ENCODE measurements at regions not wholly inside any gene's neighbourhood (a gene's known extent, or its start where the extent isn't known, plus 50 kb on each side); places are given as distances from the start of the nearest gene placed in this dataset.

DNA sequence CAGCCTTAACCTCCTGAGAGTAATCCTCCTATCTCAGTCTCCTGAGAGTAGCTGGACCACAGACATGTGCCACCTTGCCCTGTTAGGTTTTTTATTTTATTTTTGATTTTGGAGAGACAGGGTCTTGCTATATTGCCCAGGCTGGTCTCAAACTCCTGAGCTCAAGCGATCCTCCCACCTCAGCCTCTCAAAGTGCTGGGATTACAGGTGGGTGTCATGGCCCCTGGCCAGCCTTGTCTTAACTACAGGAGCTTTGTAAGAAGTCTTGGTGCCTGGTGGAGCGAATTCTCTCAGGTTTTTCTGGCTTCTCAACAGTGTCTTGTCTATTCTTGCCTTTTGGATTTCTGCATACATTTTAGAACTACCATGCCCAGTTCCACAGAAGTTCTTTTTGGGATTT is 546.4 kb downstream of the TBC1D22A start:
- H3K4me3 ChIP-seq (replicated peaks in 1 of 3; ENCODE audit: insufficient read depth in 1 of 3, low read depth in 2 of 3, low read length in 3 of 3) = no peak overlapping the region
- no peaks in the 10 kb centered on the region for H3K4me1 ChIP-seq (ENCODE audit: insufficient read depth, low read length)
- no TSS peak for BruUV-seq (replicated peaks)
- H4K20me1 ChIP-seq (ENCODE audit: insufficient read depth, low read length) = no peaks in the 10 kb centered on the region
- no peak overlapping the region for H3K4me2 ChIP-seq (ENCODE audit: low read depth, low read length)
- no peak for DNase-seq (ENCODE audit: low spot score)
- H3K79me2 ChIP-seq (ENCODE audit: insufficient read depth, low read length) = no peaks in the 10 kb centered on the region
- H3K36me3 ChIP-seq (replicated peaks in 1 of 2; ENCODE audit: control insufficient read depth in 1 of 2, insufficient read depth in 2 of 2, low read length in 2 of 2) = no peaks in the 10 kb centered on the region
- no peak for FAIRE-seq
- POLR2A ChIA-PET = no interaction called here
- H2AFZ ChIP-seq (ENCODE audit: low read length) = no peak overlapping the region
- peaks cover 0 to 20% of the 10 kb centered on the region in 2 experiments; a peak in 2 of 5 replicates for H3K27me3 ChIP-seq (ENCODE audit: control insufficient read depth in 1 of 2, insufficient read depth in 2 of 2, low read length in 2 of 2)
- intact Hi-C loops (cut with micrococcal nuclease; ENCODE audit: unreplicated experiment) (no loop called here), in situ Hi-C loops (cut with HindIII; ENCODE audit: extremely low pct_ligation_motif_present, low pct_unique_long_range_greater_than_20kb) (no loop called here)
- no peak for ATAC-seq
- CTCF ChIA-PET (ENCODE audit: low intra/inter-chr PET ratio, low total read pairs) = no interaction called here
- no peaks in the 10 kb centered on the region for H3K9me3 ChIP-seq (ENCODE audit: low read length)
- WGBS (ENCODE audit: low lambda C conversion rate) = 8% methylated on average over 2 of the region's 2 CpGs
- H3K27ac ChIP-seq (ENCODE audit: extremely low read length, insufficient read depth, low read length) = no peak overlapping the region
- H3K9ac ChIP-seq (ENCODE audit: insufficient read depth, low read depth, low read length) = no peak overlapping the region
- TF ChIP-seq ZNF367 (CRISPR knock-in tag; IDR thresholded peaks at IDR 0.05; ENCODE audit: borderline replicate concordance) = no peak
- TF ChIP-seq SMAD9 (CRISPR knock-in tag; IDR thresholded peaks at IDR 0.05) = no peak
- TF ChIP-seq MATR3 (CRISPR knock-in tag; IDR thresholded peaks at IDR 0.05) = no peak
- no peak for TF ChIP-seq STAT6 (CRISPR knock-in tag; IDR thresholded peaks at IDR 0.05; ENCODE audit: borderline replicate concordance)

GRCh38 chr22:47307822-47308221 is 545.4 kb downstream of the TBC1D22A start:
- no peaks in the 10 kb centered on the region for H3K79me2 ChIP-seq (ENCODE audit: insufficient read depth, low read length)
- no peaks in the 10 kb centered on the region for H3K36me3 ChIP-seq (replicated peaks in 1 of 2; ENCODE audit: control insufficient read depth in 1 of 2, insufficient read depth in 2 of 2, low read length in 2 of 2)
- intact Hi-C loops (cut with micrococcal nuclease; ENCODE audit: unreplicated experiment) = no loop called here
- POLR2A ChIA-PET = no interaction called here
- H2AFZ ChIP-seq (ENCODE audit: low read length) = no peak overlapping the region
- no peak overlapping the region for H3K9ac ChIP-seq (ENCODE audit: insufficient read depth, low read depth, low read length)
- no peak overlapping the region for H3K4me3 ChIP-seq (replicated peaks in 1 of 3; ENCODE audit: insufficient read depth in 1 of 3, low read depth in 2 of 3, low read length in 3 of 3)
- no peak for DNase-seq (ENCODE audit: low spot score)
- H3K27me3 ChIP-seq (ENCODE audit: control insufficient read depth in 1 of 2, insufficient read depth in 2 of 2, low read length in 2 of 2) = peaks cover 0 to 20% of the 10 kb centered on the region in 2 experiments; a peak in 2 of 5 replicates
- FAIRE-seq = no peak
- no peak for ATAC-seq
- in situ Hi-C loops (cut with HindIII; ENCODE audit: extremely low pct_ligation_motif_present, low pct_unique_long_range_greater_than_20kb) = no loop called here
- BruUV-seq (replicated peaks) = no TSS peak
- H3K4me2 ChIP-seq (ENCODE audit: low read depth, low read length) = no peak overlapping the region
- no peaks in the 10 kb centered on the region for H4K20me1 ChIP-seq (ENCODE audit: insufficient read depth, low read length)
- CTCF ChIA-PET (ENCODE audit: low intra/inter-chr PET ratio, low total read pairs) = no interaction called here
- H3K27ac ChIP-seq (ENCODE audit: extremely low read length, insufficient read depth, low read length) = no peak overlapping the region
- H3K9me3 ChIP-seq (ENCODE audit: low read length) = no peaks in the 10 kb centered on the region
- H3K4me1 ChIP-seq (ENCODE audit: insufficient read depth, low read length) = no peaks in the 10 kb centered on the region
- 33% methylated on average over 6 of the region's 6 CpGs for WGBS (ENCODE audit: low lambda C conversion rate)
- TF ChIP-seq BHLHE40 (IDR thresholded peaks at IDR 0.05; ENCODE audit: low read length) (no peak), ZFP36 (IDR thresholded peaks at IDR 0.05; ENCODE audit: borderline replicate concordance, low read depth, low read length, partially characterized antibody) (no peak), ZFP41 (CRISPR knock-in tag; IDR thresholded peaks at IDR 0.05; ENCODE audit: borderline replicate concordance) (no peak), ZNF766 (CRISPR knock-in tag; IDR thresholded peaks at IDR 0.05; ENCODE audit: borderline replicate concordance) (no peak), JARID2 (CRISPR knock-in tag; IDR thresholded peaks at IDR 0.05; ENCODE audit: insufficient replicate concordance) (no peak), YY1 (IDR thresholded peaks at IDR 0.05; ENCODE audit: insufficient read depth, insufficient replicate concordance, low read depth, low read length) (no peak), PITX1 (CRISPR knock-in tag; IDR thresholded peaks at IDR 0.05) (no peak), ZNF605 (CRISPR knock-in tag; IDR thresholded peaks at IDR 0.05) (no peak), ATF4 (CRISPR knock-in tag; IDR thresholded peaks at IDR 0.05) (no peak), GATA4 (IDR thresholded peaks at IDR 0.05; ENCODE audit: borderline replicate concordance, low read depth) (no peak), RARA (CRISPR knock-in tag; IDR thresholded peaks at IDR 0.05) (no peak), KAT8 (CRISPR knock-in tag; IDR thresholded peaks at IDR 0.05) (no peak), ATF1 (CRISPR knock-in tag; IDR thresholded peaks at IDR 0.05) (no peak), KLF9 (CRISPR knock-in tag; IDR thresholded peaks at IDR 0.05; ENCODE audit: low read depth) (no peak), TRIM24 (CRISPR knock-in tag; IDR thresholded peaks at IDR 0.05) (no peak)

Measured in HepG2 (cell line).